ENCODE measurements at regions not wholly inside any gene's neighbourhood (a gene's known extent, or its start where the extent isn't known, plus 50 kb on each side); places are given as distances from the start of the nearest gene placed in this dataset.
"Not testable (repeated sequence)": the region's sequence is repeated elsewhere in the genome, so short reads cannot be mapped to it uniquely, and the experiment has no call there.

GRCh38 chr2:204145791-204146190 lies 209.2 kb downstream of the ICOS start:
- DNase-seq, result no peak

GRCh38 chr2:204147040-204147439 lies 210.5 kb downstream of the ICOS start:
- DNase-seq, result not testable (repeated sequence)

- DNase-seq, result no peak
Observed at GRCh38 chr2:204150721-204151120, 214.2 kb downstream of the ICOS start.

GRCh38 chr2:204152616-204153015 lies 216.1 kb downstream of the ICOS start:
- no peak for DNase-seq

- DNase-seq, result no peak
Observed at GRCh38 chr2:204154863-204155262, 218.3 kb downstream of the ICOS start.

- DNase-seq, result no peak
Observed at GRCh38 chr2:204156456-204156855, 219.9 kb downstream of the ICOS start.

- no peak for DNase-seq
Observed at GRCh38 chr2:204157684-204158083, 221.1 kb downstream of the ICOS start.

GRCh38 chr2:204159526-204159925 lies 223.0 kb downstream of the ICOS start:
- no peak for DNase-seq

- no peak for DNase-seq
Observed at GRCh38 chr2:204160989-204161388, 224.4 kb downstream of the ICOS start.

GRCh38 chr2:204161886-204162285 lies 225.3 kb downstream of the ICOS start:
- no peak for DNase-seq

GRCh38 chr2:204166961-204167360 lies 230.4 kb downstream of the ICOS start:
- no peak for DNase-seq

- not testable (repeated sequence) for DNase-seq
Observed at GRCh38 chr2:204167670-204168069, 231.1 kb downstream of the ICOS start.

GRCh38 chr2:204170411-204170810 lies 233.8 kb downstream of the ICOS start:
- DNase-seq, result no peak

GRCh38 chr2:204171432-204172144 lies 235.0 kb downstream of the ICOS start:
- no peak for DNase-seq

- no peak for DNase-seq
Observed at GRCh38 chr2:204172145-204172600, 235.6 kb downstream of the ICOS start.

GRCh38 chr2:204174034-204174433 lies 237.5 kb downstream of the ICOS start:
- DNase-seq, result no peak

- no peak for DNase-seq
Observed at GRCh38 chr2:204175552-204176271, 239.1 kb downstream of the ICOS start.

GRCh38 chr2:204176306-204176705 lies 239.7 kb downstream of the ICOS start:
- no peak for DNase-seq

- no peak for DNase-seq
Observed at GRCh38 chr2:204177251-204177976, 240.9 kb downstream of the ICOS start.

- DNase-seq, result peak; percentile 77
Observed at GRCh38 chr2:204177977-204178522, 241.5 kb downstream of the ICOS start.

- no peak for DNase-seq
Observed at GRCh38 chr2:204180649-204181048, 244.1 kb downstream of the ICOS start.

GRCh38 chr2:204183608-204184007 lies 247.0 kb downstream of the ICOS start:
- no peak for DNase-seq

- DNase-seq, result no peak
Observed at GRCh38 chr2:204184226-204184625, 247.7 kb downstream of the ICOS start.

All from activated naive CD4-positive, alpha-beta T cell treated with anti-CD3 and anti-CD28 coated beads, Interleukin-2, amount 50 U/mL, for 16 hours (primary cell).